Ascending aorta (tissue), 2 donors: ENCODE measurements at regions not wholly inside any gene's neighbourhood (a gene's known extent, or its start where the extent isn't known, plus 50 kb on each side); places are given as distances from the start of the nearest gene placed in this dataset.

Experiments
- DNase-seq, 2 donors: peaks; one replicate each; pipeline ENCODE4 v3.0.0-alpha.2; 2019; ENCODE audit warnings: low spot score in 2 of 2
- H3K27ac ChIP-seq, 2 donors: fragments of 200-600 bp; sonication (generic); one replicate each; pipeline ENCODE4 v1.5.1; 2016 to 2017; ENCODE audit warnings: mild to moderate bottlenecking in 1 of 2
- H3K27me3 ChIP-seq: fragments of 200-600 bp; sonication (generic); one replicate; pipeline ENCODE4 v1.5.1; 2017
- H3K36me3 ChIP-seq, 2 donors: fragments of 200-600 bp; sonication (generic); one replicate each; pipeline ENCODE4 v1.5.1; 2016
- H3K4me1 ChIP-seq, 2 donors: fragments of 200-600 bp; sonication (generic); one replicate each; pipeline ENCODE4 v1.5.1; 2016 to 2017; ENCODE audit warnings: mild to moderate bottlenecking in 1 of 2
- H3K4me3 ChIP-seq, 2 donors: fragments of 200-600 bp; sonication (generic); one replicate each; pipeline ENCODE4 v1.5.1; 2016 to 2017; ENCODE audit warnings: mild to moderate bottlenecking in 1 of 2
- H3K9me3 ChIP-seq, 2 donors: fragments of 200-600 bp; sonication (generic); one replicate each; pipeline ENCODE4 v1.5.1; 2016
- CTCF ChIP-seq, 3 experiments: fragments of 200-600 bp in 2 of 3; fragments of 450-650 bp in 1 of 3; sonication (generic) in 2 of 3; IDR thresholded peaks; one replicate each; pipeline ENCODE4 v1.5.1; 2016 to 2019; ENCODE audit warnings: antibody characterized with exemption in 3 of 3, mild to moderate bottlenecking in 1 of 3, moderate library complexity in 1 of 3
- intact Hi-C: fragments of 100-400 bp; cut with DNase I; formaldehyde crosslinking; loops from one replicate; pipeline ENCODE4 v1.15.1; 2023

GRCh38 chr4:32087211-32087610 lies 1367.0 kb downstream of the PCDH7 start:
- no peak for TF ChIP-seq CTCF (IDR thresholded peaks at IDR 0.05)
- intact Hi-C loops = no loop called here
- no peak overlapping the region for H3K4me3 ChIP-seq
- H3K27me3 ChIP-seq = no peaks in the 10 kb centered on the region
- no peak for DNase-seq
- no peaks in the 10 kb centered on the region for H3K4me1 ChIP-seq
- H3K27ac ChIP-seq = no peak overlapping the region
- H3K9me3 ChIP-seq = no peaks in the 10 kb centered on the region
- H3K36me3 ChIP-seq = no peaks in the 10 kb centered on the region

GRCh38 chr4:32094987-32095386 lies 1374.8 kb downstream of the PCDH7 start:
- DNase-seq = no peak

GRCh38 chr4:32102896-32103295 lies 1382.7 kb downstream of the PCDH7 start:
- Histone ChIP-seq H3K4me3 (no peak overlapping the region), H3K36me3 (no peaks in the 10 kb centered on the region), H3K9me3 (no peaks in the 10 kb centered on the region), H3K27ac (no peak overlapping the region), H3K4me1 (no peaks in the 10 kb centered on the region), H3K27me3 (no peaks in the 10 kb centered on the region)
- no peak for DNase-seq
- intact Hi-C loops = no loop called here
- TF ChIP-seq CTCF (IDR thresholded peaks at IDR 0.05) = no peak

More at GRCh38 chr4:32094987-32095386, 1374.8 kb downstream of the PCDH7 start:
- no peaks in the 10 kb centered on the region for H3K4me1 ChIP-seq
- no peak overlapping the region for H3K27ac ChIP-seq
- H3K4me3 ChIP-seq = no peak overlapping the region
- intact Hi-C loops = no loop called here
- no peaks in the 10 kb centered on the region for H3K36me3 ChIP-seq
- H3K9me3 ChIP-seq = no peaks in the 10 kb centered on the region
- no peak for TF ChIP-seq CTCF (IDR thresholded peaks at IDR 0.05)
- no peaks in the 10 kb centered on the region for H3K27me3 ChIP-seq

- no peaks in the 10 kb centered on the region for H3K36me3 ChIP-seq
- no peaks in the 10 kb centered on the region for H3K27me3 ChIP-seq
- H3K27ac ChIP-seq = no peak overlapping the region
- DNase-seq = no peak
- intact Hi-C loops = no loop called here
- no peak for TF ChIP-seq CTCF (IDR thresholded peaks at IDR 0.05)
- H3K9me3 ChIP-seq = no peaks in the 10 kb centered on the region
- no peaks in the 10 kb centered on the region for H3K4me1 ChIP-seq
- no peak overlapping the region for H3K4me3 ChIP-seq
These were observed 1386.6 kb downstream of the PCDH7 start for GRCh38 chr4:32106767-32107166.

GRCh38 chr4:32112891-32113290 lies 1392.7 kb downstream of the PCDH7 start:
- Histone ChIP-seq H3K36me3 (no peaks in the 10 kb centered on the region), H3K4me3 (no peak overlapping the region), H3K27ac (no peak overlapping the region), H3K9me3 (no peaks in the 10 kb centered on the region), H3K4me1 (no peaks in the 10 kb centered on the region), H3K27me3 (no peaks in the 10 kb centered on the region)
- no peak for TF ChIP-seq CTCF (IDR thresholded peaks at IDR 0.05)
- intact Hi-C loops = no loop called here
- DNase-seq = no peak

GRCh38 chr4:32117693-32118092 lies 1397.5 kb downstream of the PCDH7 start:
- H3K36me3 ChIP-seq = no peaks in the 10 kb centered on the region
- no peaks in the 10 kb centered on the region for H3K4me1 ChIP-seq
- H3K9me3 ChIP-seq = no peaks in the 10 kb centered on the region
- no peaks in the 10 kb centered on the region for H3K27me3 ChIP-seq
- TF ChIP-seq CTCF (IDR thresholded peaks at IDR 0.05) = no peak
- intact Hi-C loops = no loop called here
- H3K27ac ChIP-seq = no peak overlapping the region
- H3K4me3 ChIP-seq = no peak overlapping the region
- no peak for DNase-seq
